ENCODE measurements at regions not wholly inside any gene's neighbourhood (a gene's known extent, or its start where the extent isn't known, plus 50 kb on each side); places are given as distances from the start of the nearest gene placed in this dataset.

- H3K9ac ChIP-seq (ENCODE audit: insufficient read depth, low read length), result no peak overlapping the region
Observed at GRCh38 chr7:82624965-82625364, 181.4 kb upstream of the CACNA2D1 start.

DNA sequence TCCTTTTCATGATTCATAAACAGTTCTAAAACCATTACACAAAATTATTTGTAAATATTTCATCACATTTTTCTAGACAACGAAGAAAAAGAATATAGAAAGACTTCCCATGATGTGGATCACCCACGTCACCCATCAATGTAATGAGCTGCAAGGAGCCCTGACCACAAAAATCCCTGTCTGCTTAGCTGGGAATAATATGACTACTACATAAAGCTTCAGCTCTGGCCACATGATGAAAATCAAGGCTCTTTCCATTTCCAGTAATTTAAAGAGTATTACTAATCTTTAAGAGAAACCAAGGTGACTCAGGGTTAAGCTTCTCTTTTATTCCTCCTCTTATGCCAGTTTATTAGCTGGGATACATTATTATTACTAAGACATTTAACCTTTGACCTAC lies 180.8 kb upstream of the CACNA2D1 start:
- peak; percentile 92 to 99 for DNase-seq (ENCODE audit: low read depth in 2 of 2)
- H3K79me2 ChIP-seq (ENCODE audit: control insufficient read depth, insufficient read depth, low read length), result no peaks in the 10 kb centered on the region
- no peaks in the 10 kb centered on the region for H4K20me1 ChIP-seq (ENCODE audit: control insufficient read depth, extremely low read depth, insufficient read depth, low read length)
- H3K9me3 ChIP-seq (ENCODE audit: control insufficient read depth, insufficient read depth, low read depth, low read length), result no peaks in the 10 kb centered on the region
- peak overlapping the region; percentile 69 for H3K27ac ChIP-seq (ENCODE audit: insufficient read depth, low read length)
- H3K4me3 ChIP-seq (replicated peaks in 1 of 4; ENCODE audit: control extremely low read depth in 1 of 4, insufficient read depth in 1 of 4, low read depth in 3 of 4, low read length in 4 of 4), result no peak overlapping the region
- no peaks in the 10 kb centered on the region for H3K36me3 ChIP-seq (ENCODE audit: control insufficient read depth, insufficient read depth, low read length)
- no peak for TF ChIP-seq EZH2 (IDR thresholded peaks at IDR 0.05; ENCODE audit: low read length, missing control alignments)
- TF ChIP-seq, protein P1, sequence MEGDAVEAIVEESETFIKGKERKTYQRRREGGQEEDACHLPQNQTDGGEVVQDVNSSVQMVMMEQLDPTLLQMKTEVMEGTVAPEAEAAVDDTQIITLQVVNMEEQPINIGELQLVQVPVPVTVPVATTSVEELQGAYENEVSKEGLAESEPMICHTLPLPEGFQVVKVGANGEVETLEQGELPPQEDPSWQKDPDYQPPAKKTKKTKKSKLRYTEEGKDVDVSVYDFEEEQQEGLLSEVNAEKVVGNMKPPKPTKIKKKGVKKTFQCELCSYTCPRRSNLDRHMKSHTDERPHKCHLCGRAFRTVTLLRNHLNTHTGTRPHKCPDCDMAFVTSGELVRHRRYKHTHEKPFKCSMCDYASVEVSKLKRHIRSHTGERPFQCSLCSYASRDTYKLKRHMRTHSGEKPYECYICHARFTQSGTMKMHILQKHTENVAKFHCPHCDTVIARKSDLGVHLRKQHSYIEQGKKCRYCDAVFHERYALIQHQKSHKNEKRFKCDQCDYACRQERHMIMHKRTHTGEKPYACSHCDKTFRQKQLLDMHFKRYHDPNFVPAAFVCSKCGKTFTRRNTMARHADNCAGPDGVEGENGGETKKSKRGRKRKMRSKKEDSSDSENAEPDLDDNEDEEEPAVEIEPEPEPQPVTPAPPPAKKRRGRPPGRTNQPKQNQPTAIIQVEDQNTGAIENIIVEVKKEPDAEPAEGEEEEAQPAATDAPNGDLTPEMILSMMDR (conservative IDR thresholded peaks at IDR 0.05 in 1 of 2, IDR thresholded peaks at IDR 0.05 in 1 of 2; ENCODE audit: low read depth in 1 of 2, low read length in 2 of 2), result no peak
- H3K9ac ChIP-seq (ENCODE audit: insufficient read depth, low read length), result no peak overlapping the region
- H3K27me3 ChIP-seq (ENCODE audit: control insufficient read depth, insufficient read depth, low read length), result no peaks in the 10 kb centered on the region
- no peak overlapping the region for H2AFZ ChIP-seq (ENCODE audit: low read length)
- H3K4me1 ChIP-seq (ENCODE audit: control insufficient read depth, extremely low read depth, insufficient read depth, low read length), result peaks cover 9% of the 10 kb centered on the region
- H3K4me2 ChIP-seq (ENCODE audit: extremely low read depth, insufficient read depth, low read length), result peak overlapping the region; percentile 50

More at GRCh38 chr7:82624965-82625364, 181.4 kb upstream of the CACNA2D1 start:
- no peak for TF ChIP-seq EZH2 (IDR thresholded peaks at IDR 0.05; ENCODE audit: low read length, missing control alignments)
- TF ChIP-seq, protein P1 (conservative IDR thresholded peaks at IDR 0.05 in 1 of 2, IDR thresholded peaks at IDR 0.05 in 1 of 2; ENCODE audit: low read depth in 1 of 2, low read length in 2 of 2), result no peak
- Histone ChIP-seq H3K79me2 (ENCODE audit: control insufficient read depth, insufficient read depth, low read length) (no peaks in the 10 kb centered on the region), H3K27me3 (ENCODE audit: control insufficient read depth, insufficient read depth, low read length) (no peaks in the 10 kb centered on the region), H3K36me3 (ENCODE audit: control insufficient read depth, insufficient read depth, low read length) (no peaks in the 10 kb centered on the region), H3K4me1 (ENCODE audit: control insufficient read depth, extremely low read depth, insufficient read depth, low read length) (peaks cover 9% of the 10 kb centered on the region), H3K27ac (ENCODE audit: insufficient read depth, low read length) (peak overlapping the region; percentile 69), H3K4me2 (ENCODE audit: extremely low read depth, insufficient read depth, low read length) (no peak overlapping the region), H3K4me3 (replicated peaks in 1 of 4; ENCODE audit: control extremely low read depth in 1 of 4, insufficient read depth in 1 of 4, low read depth in 3 of 4, low read length in 4 of 4) (no peak overlapping the region), H4K20me1 (ENCODE audit: control insufficient read depth, extremely low read depth, insufficient read depth, low read length) (no peaks in the 10 kb centered on the region), H2AFZ (ENCODE audit: low read length) (no peak overlapping the region), H3K9me3 (ENCODE audit: control insufficient read depth, insufficient read depth, low read depth, low read length) (no peaks in the 10 kb centered on the region)
- DNase-seq (ENCODE audit: low read depth in 2 of 2), result no peak

DNA sequence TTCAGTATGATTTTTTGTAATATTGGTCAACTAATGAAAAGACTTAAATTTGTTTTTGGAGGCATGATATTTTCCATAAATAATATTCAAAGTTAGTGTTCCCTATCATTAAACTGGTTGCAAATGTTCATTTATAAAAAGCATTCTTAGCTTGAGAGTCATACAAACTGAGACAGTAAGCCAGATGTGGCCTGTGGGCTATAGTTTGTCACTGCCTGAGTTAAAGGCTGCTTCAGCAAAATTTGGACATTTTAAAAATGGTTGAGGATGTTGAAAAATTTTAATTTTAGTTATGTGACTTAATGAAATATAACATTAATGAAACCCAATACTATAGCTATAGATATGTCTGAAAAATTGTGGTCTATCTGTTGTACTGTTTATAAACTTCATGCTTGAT lies 180.2 kb upstream of the CACNA2D1 start:
- DNase-seq (ENCODE audit: low read depth in 2 of 2), result peak; percentile 53 to 81
- H3K9ac ChIP-seq (ENCODE audit: insufficient read depth, low read length), result no peak overlapping the region

More for the DNA sequence above, 180.2 kb upstream of the CACNA2D1 start:
- H3K4me1 ChIP-seq (ENCODE audit: control insufficient read depth, extremely low read depth, insufficient read depth, low read length), result peaks cover 9% of the 10 kb centered on the region
- TF ChIP-seq EZH2 (IDR thresholded peaks at IDR 0.05; ENCODE audit: low read length, missing control alignments), result no peak
- TF ChIP-seq, protein P1 (conservative IDR thresholded peaks at IDR 0.05 in 1 of 2, IDR thresholded peaks at IDR 0.05 in 1 of 2; ENCODE audit: low read depth in 1 of 2, low read length in 2 of 2), result no peak
- peak overlapping the region; percentile 69 for H3K27ac ChIP-seq (ENCODE audit: insufficient read depth, low read length)
- no peak overlapping the region for H2AFZ ChIP-seq (ENCODE audit: low read length)
- no peaks in the 10 kb centered on the region for H4K20me1 ChIP-seq (ENCODE audit: control insufficient read depth, extremely low read depth, insufficient read depth, low read length)
- H3K4me3 ChIP-seq (replicated peaks in 1 of 4; ENCODE audit: control extremely low read depth in 1 of 4, insufficient read depth in 1 of 4, low read depth in 3 of 4, low read length in 4 of 4), result no peak overlapping the region
- peak overlapping the region; percentile 50 for H3K4me2 ChIP-seq (ENCODE audit: extremely low read depth, insufficient read depth, low read length)
- no peaks in the 10 kb centered on the region for H3K79me2 ChIP-seq (ENCODE audit: control insufficient read depth, insufficient read depth, low read length)
- no peaks in the 10 kb centered on the region for H3K9me3 ChIP-seq (ENCODE audit: control insufficient read depth, insufficient read depth, low read depth, low read length)
- H3K36me3 ChIP-seq (ENCODE audit: control insufficient read depth, insufficient read depth, low read length), result no peaks in the 10 kb centered on the region
- no peaks in the 10 kb centered on the region for H3K27me3 ChIP-seq (ENCODE audit: control insufficient read depth, insufficient read depth, low read length)

Measured in fibroblast of lung (primary cell).